ENCODE measurements at regions not wholly inside any gene's neighbourhood (a gene's known extent, or its start where the extent isn't known, plus 50 kb on each side); places are given as distances from the start of the nearest gene placed in this dataset.

DNA sequence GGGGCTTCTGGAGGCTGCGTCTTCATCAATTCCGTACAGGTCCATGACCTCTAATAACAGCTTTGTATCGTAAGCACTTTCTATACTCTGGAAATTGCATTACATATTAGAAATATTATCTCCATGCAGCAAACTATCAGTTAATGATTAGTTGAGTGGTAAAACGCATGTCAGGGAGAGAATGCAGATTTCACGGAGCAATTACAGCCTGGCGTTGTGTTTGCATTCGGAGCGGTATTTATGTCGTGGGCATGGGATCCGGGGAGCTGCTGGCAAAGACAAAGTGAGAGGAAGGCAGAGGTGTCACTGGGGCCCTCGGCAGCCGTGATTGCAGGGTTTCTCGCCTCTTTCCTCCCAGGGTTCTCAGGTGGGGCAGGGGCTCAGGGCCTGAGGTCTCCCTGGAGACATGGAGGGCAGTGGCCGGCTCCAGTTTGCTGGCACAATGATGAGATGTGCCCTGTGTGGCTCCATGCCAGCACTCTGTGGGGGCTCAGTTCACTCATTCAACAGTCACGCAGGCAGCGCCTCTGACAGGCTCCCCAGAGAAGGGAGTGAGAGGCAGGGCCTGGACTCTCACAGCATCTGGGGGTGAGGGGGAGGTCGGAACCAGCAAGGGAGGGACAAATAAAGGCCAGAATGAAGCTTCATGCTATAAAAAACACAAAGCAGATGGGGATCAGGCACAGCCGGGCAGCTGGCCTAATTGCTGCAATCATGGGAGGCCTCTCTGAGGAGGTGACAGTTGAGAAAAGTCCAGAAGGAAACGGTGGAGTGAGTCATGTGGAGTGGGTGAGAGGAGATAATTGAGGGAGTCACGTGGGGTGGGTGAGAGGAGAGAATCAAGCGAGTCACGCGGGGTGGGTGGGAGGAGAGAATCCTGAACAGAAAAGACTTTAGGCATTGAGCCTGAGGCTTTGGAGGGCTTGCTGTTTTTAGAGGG, 1002.7 kb downstream of the BRD1 start:
- H3K4me3 ChIP-seq (ENCODE audit: low read depth, low read length), result no peak overlapping the region
- in situ Hi-C loops (cut with HindIII; ENCODE audit: low sequenced_read_pairs), result no loop called here
- TF ChIP-seq CTCF (IDR thresholded peaks at IDR 0.05; ENCODE audit: low read depth, low read length, missing control alignments), result no peak
- DNase-seq (ENCODE audit: low read depth), result no peak

DNA sequence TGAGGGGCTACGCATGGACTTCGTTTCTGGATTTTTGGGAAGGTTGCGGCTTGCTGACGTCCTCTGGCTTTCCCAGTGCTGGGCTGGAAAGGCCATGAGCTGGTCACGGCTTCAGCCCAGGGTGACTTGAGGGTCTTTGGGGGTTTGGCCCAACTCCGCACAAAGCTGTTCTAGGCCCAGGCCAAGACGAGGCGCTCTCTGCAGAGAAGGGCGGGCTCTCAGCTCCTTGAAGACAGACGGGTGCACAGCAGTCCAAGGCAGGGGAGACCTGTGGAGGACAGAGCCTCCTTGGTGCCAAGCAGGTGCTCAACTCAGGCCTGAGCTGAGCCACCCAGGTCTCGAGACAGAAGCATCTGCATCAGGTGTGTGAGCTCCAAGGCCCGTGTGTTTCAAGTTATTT, 1003.7 kb downstream of the BRD1 start:
- TF ChIP-seq CTCF (IDR thresholded peaks at IDR 0.05; ENCODE audit: low read depth, low read length, missing control alignments), result no peak
- H3K4me3 ChIP-seq (ENCODE audit: low read depth, low read length), result no peak overlapping the region
- in situ Hi-C loops (cut with HindIII; ENCODE audit: low sequenced_read_pairs), result no loop called here
- no peak for DNase-seq (ENCODE audit: low read depth)

GRCh38 chr22:48822278-48823233, 1005.1 kb downstream of the BRD1 start:
- in situ Hi-C loops (cut with HindIII; ENCODE audit: low sequenced_read_pairs), result no loop called here
- no peak for TF ChIP-seq CTCF (IDR thresholded peaks at IDR 0.05; ENCODE audit: low read depth, low read length, missing control alignments)

DNA sequence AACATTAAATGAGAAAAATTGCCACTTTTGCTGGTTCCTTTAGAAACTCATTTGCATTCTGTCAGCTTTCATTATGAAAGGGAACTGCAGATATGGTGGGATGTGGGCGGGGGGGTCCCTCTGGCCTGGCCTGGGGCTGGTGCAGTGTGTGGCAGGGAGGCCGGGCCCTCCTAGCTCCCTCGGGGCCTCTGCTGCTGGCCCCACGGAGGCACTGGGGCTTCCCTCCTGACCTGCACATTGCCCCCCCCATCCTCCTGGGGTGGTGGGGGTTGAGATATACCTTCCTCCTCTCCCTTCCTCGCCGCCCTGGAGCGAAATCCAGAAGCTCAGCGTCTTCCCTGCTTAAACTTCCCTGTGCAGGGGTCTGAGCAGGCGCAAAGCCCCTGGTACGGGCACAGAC, 1005.9 kb downstream of the BRD1 start:
- no peak for TF ChIP-seq CTCF (IDR thresholded peaks at IDR 0.05; ENCODE audit: low read depth, low read length, missing control alignments)
- no peak for DNase-seq (ENCODE audit: low read depth)
- H3K4me3 ChIP-seq (ENCODE audit: low read depth, low read length), result no peak overlapping the region
- in situ Hi-C loops (cut with HindIII; ENCODE audit: low sequenced_read_pairs), result no loop called here

More at GRCh38 chr22:48822278-48823233, 1005.1 kb downstream of the BRD1 start:
- H3K4me3 ChIP-seq (ENCODE audit: low read depth, low read length), result no peak overlapping the region
- no peak for DNase-seq (ENCODE audit: low read depth)

GRCh38 chr22:48821346-48821690, 1006.4 kb downstream of the BRD1 start:
- in situ Hi-C loops (cut with HindIII; ENCODE audit: low sequenced_read_pairs), result no loop called here
- no peak overlapping the region for H3K4me3 ChIP-seq (ENCODE audit: low read depth, low read length)
- no peak for DNase-seq (ENCODE audit: low read depth)
- TF ChIP-seq CTCF (IDR thresholded peaks at IDR 0.05; ENCODE audit: low read depth, low read length, missing control alignments), result no peak

DNA sequence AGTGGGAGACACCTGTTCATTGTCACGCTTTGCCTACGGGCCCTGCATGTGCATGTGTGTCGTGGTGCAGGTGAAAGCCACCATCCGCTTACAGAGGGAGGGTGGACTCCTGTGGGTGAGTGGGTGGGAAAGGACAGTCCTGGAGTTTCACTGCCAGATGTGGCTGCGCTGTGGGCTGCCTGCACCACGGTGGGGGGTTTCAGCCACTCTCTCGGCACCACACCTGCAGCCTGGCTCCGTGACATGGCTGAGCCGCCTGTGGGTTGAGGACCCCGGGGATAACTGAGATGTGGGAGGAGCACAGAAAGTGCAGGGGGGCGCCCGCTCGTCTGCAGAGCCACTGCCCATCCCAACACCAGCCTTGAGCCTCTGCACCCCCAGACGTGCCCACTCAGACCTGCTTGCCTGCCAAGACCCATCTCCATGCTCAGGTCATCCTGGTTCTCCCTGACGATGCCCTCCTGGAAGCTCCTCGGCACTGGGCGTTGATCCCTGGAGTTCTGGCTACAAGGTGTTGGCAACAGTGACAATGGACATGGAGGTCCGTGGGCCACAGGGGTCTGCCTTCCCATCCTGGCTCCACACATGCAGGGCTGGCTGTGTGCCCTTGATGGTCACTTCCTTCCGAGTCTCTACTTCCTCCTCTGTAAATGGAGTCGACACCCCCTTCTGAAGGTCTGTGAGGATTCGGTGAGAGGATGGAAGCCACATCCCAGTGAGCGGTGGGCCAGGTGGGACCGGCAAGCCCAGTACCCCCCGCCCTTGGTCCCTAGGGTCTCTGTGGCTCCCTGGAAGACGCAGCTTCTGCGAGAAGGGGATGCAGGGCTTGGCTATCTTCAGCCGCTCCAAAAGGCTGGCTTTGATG, 1007.0 kb downstream of the BRD1 start:
- TF ChIP-seq CTCF (IDR thresholded peaks at IDR 0.05; ENCODE audit: low read depth, low read length, missing control alignments), result no peak
- in situ Hi-C loops (cut with HindIII; ENCODE audit: low sequenced_read_pairs), result no loop called here
- H3K4me3 ChIP-seq (ENCODE audit: low read depth, low read length), result no peak overlapping the region
- no peak for DNase-seq (ENCODE audit: low read depth)
